H9 (cell line): ENCODE measurements at regions not wholly inside any gene's neighbourhood (a gene's known extent, or its start where the extent isn't known, plus 50 kb on each side); places are given as distances from the start of the nearest gene placed in this dataset.

Experiments used
- DNase-seq: peaks from one replicate; pipeline ENCODE4 v3.0.0-alpha.2; 2017
- H2AFZ ChIP-seq: one replicate; pipeline ENCODE4 v1.6.1; 2013; ENCODE audit warnings: mild to moderate bottlenecking, low read length, control low read depth, moderate library complexity
- H2AK5ac ChIP-seq: 2 replicates; pipeline ENCODE4 v1.6.1; 2013; ENCODE audit warnings: low read length, control low read depth, mixed read lengths; ENCODE audit not compliant: insufficient read length
- H2BK120ac ChIP-seq: one replicate; pipeline ENCODE4 v1.6.1; 2013; ENCODE audit warnings: low read depth, mild to moderate bottlenecking, low read length, control low read depth, inconsistent platforms; ENCODE audit not compliant: poor library complexity, severe bottlenecking
- H2BK12ac ChIP-seq: 2 replicates; pipeline ENCODE4 v1.6.1; 2013; ENCODE audit warnings: low read length, control low read depth, mixed read lengths, low read depth; ENCODE audit not compliant: insufficient read length
- H2BK15ac ChIP-seq: 2 replicates; pipeline ENCODE4 v1.6.1; 2013; ENCODE audit warnings: low read depth, low read length, control low read depth
- H2BK20ac ChIP-seq: one replicate; pipeline ENCODE4 v1.6.1; 2013; ENCODE audit warnings: low read depth, mild to moderate bottlenecking, low read length, control low read depth, inconsistent platforms; ENCODE audit not compliant: poor library complexity, severe bottlenecking
- H2BK5ac ChIP-seq: 2 replicates; pipeline ENCODE4 v1.6.1; 2013; ENCODE audit warnings: low read length, control low read depth, mixed read lengths; ENCODE audit not compliant: insufficient read length
- H3K14ac ChIP-seq: 2 replicates; pipeline ENCODE4 v1.6.1; 2013; ENCODE audit warnings: low read length, control low read depth; ENCODE audit not compliant: insufficient read depth
- H3K18ac ChIP-seq: 2 replicates; pipeline ENCODE4 v1.6.1; 2013; ENCODE audit warnings: low read depth, mild to moderate bottlenecking, mixed read lengths, low read length, control low read depth; ENCODE audit not compliant: insufficient read length
- H3K23ac ChIP-seq: 2 replicates; pipeline ENCODE4 v1.6.1; 2013; ENCODE audit warnings: low read length, control low read depth, mixed read lengths, low read depth; ENCODE audit not compliant: insufficient read length
- H3K23me2 ChIP-seq: 2 replicates; pipeline ENCODE4 v1.6.1; 2013; ENCODE audit warnings: low read depth, mild to moderate bottlenecking, mixed read lengths, low read length, control low read depth; ENCODE audit not compliant: insufficient read length, poor library complexity, severe bottlenecking
- H3K27ac ChIP-seq: 2 replicates; pipeline ENCODE4 v1.5.1; 2013; ENCODE audit warnings: low read length, control low read depth, mixed read lengths, low read depth; ENCODE audit not compliant: insufficient read length
- H3K27me3 ChIP-seq: 2 replicates; pipeline ENCODE4 v1.6.1; 2013; ENCODE audit warnings: low read length, control low read depth, inconsistent platforms; ENCODE audit not compliant: insufficient read depth
- H3K4ac ChIP-seq: 2 replicates; pipeline ENCODE4 v1.6.1; 2013; ENCODE audit warnings: low read depth, mild to moderate bottlenecking, control low read depth, inconsistent platforms, low read length, moderate library complexity
- H3K4me1 ChIP-seq: 2 replicates; pipeline ENCODE4 v1.6.1; 2013; ENCODE audit warnings: low read length, control low read depth, inconsistent platforms; ENCODE audit not compliant: insufficient read depth
- H3K4me2 ChIP-seq: 2 replicates; pipeline ENCODE4 v1.6.1; 2013; ENCODE audit warnings: low read length, control low read depth, mixed read lengths; ENCODE audit not compliant: insufficient read length, insufficient read depth
- H3K56ac ChIP-seq: 2 replicates; pipeline ENCODE4 v1.6.1; 2013; ENCODE audit warnings: low read depth, mild to moderate bottlenecking, mixed read lengths, low read length, control low read depth; ENCODE audit not compliant: insufficient read length
- H3K79me1 ChIP-seq: 2 replicates; pipeline ENCODE4 v1.6.1; 2013; ENCODE audit warnings: low read depth, mild to moderate bottlenecking, moderate library complexity, low read length, control low read depth, inconsistent platforms; ENCODE audit not compliant: insufficient read depth, poor library complexity, severe bottlenecking
- H3K79me2 ChIP-seq: 2 replicates; pipeline ENCODE4 v1.6.1; 2013; ENCODE audit warnings: low read length, control low read depth, inconsistent platforms; ENCODE audit not compliant: insufficient read depth
- H3K9ac ChIP-seq: 2 replicates; pipeline ENCODE4 v1.6.1; 2013; ENCODE audit warnings: low read length, control low read depth, mixed read lengths; ENCODE audit not compliant: insufficient read length; ENCODE audit errors: extremely low read depth
- H3K9me3 ChIP-seq: one replicate; pipeline ENCODE4 v1.6.1; 2013; ENCODE audit warnings: low read depth, low read length, inconsistent platforms; ENCODE audit not compliant: control insufficient read depth
- H3T11ph ChIP-seq: one replicate; pipeline ENCODE4 v1.6.1; 2013; ENCODE audit warnings: mild to moderate bottlenecking, low read length, control low read depth, inconsistent platforms
- H4K20me1 ChIP-seq: one replicate; pipeline ENCODE4 v1.6.1; 2013; ENCODE audit not compliant: control insufficient read depth, insufficient read length, insufficient read depth
- H4K5ac ChIP-seq: 2 replicates; pipeline ENCODE4 v1.6.1; 2013; ENCODE audit warnings: low read depth, mild to moderate bottlenecking, mixed read lengths, low read length, control low read depth; ENCODE audit not compliant: insufficient read length
- H4K8ac ChIP-seq: replicated peaks from 2 replicates; pipeline ENCODE4 v1.6.1; 2013; ENCODE audit warnings: low read length, control low read depth, mixed read lengths, low read depth; ENCODE audit not compliant: insufficient read length
- H4K91ac ChIP-seq: 2 replicates; pipeline ENCODE4 v1.6.1; 2013; ENCODE audit warnings: low read depth, mild to moderate bottlenecking, moderate library complexity, mixed read lengths, low read length, control low read depth; ENCODE audit not compliant: insufficient read length
- H3K27ac Mint-ChIP-seq, 3 experiments: 2 replicates in 2 of 3; 3 replicates in 1 of 3; pipeline ENCODE4 v1.8.0; 2020 to 2021; ENCODE audit warnings: mixed read lengths in 3 of 3, mild to moderate bottlenecking in 1 of 3, moderate library complexity in 1 of 3
- H3K27me3 Mint-ChIP-seq: 2 replicates; pipeline ENCODE4 v1.8.0; 2021; ENCODE audit warnings: low read depth, mild to moderate bottlenecking, moderate library complexity, mixed read lengths
- H3K36me3 Mint-ChIP-seq, 3 experiments: 2 replicates in 2 of 3; 3 replicates in 1 of 3; pipeline ENCODE4 v1.8.0; 2020 to 2021; ENCODE audit warnings: low read depth in 3 of 3, mixed read lengths in 3 of 3; ENCODE audit not compliant: insufficient read depth in 1 of 3
- H3K4me1 Mint-ChIP-seq, 2 experiments: 2 replicates each; pipeline ENCODE4 v1.8.0; 2020; ENCODE audit warnings: mixed read lengths in 2 of 2
- H3K4me3 Mint-ChIP-seq, 2 experiments: 2 replicates in 1 of 2; 3 replicates in 1 of 2; pipeline ENCODE4 v1.8.0; 2020 to 2021; ENCODE audit warnings: mild to moderate bottlenecking in 2 of 2, mixed read lengths in 2 of 2, moderate library complexity in 1 of 2
- H3K9me3 Mint-ChIP-seq, 2 experiments: 2 replicates in 1 of 2; 3 replicates in 1 of 2; pipeline ENCODE4 v1.8.0; 2020; ENCODE audit warnings: mild to moderate bottlenecking in 2 of 2, mixed read lengths in 2 of 2, moderate library complexity in 1 of 2
- WGBS: extraction: QIAGEN DNeasy Blood & Tissue Kit; methylation state at CpG from one replicate; pipeline ENCODE4 v1.1.7; 2013; ENCODE audit warnings: missing lambda C conversion rate, low lambda C conversion rate, mixed read lengths; ENCODE audit not compliant: insufficient read length; ENCODE audit errors: extremely low coverage; 5-methylcytosine and 5-hydroxymethylcytosine counted together
- TF ChIP-seq, protein P1 (sequence below): fragments of 200-600 bp; sonication (generic); conservative IDR thresholded peaks from 3 replicates; pipeline ENCODE4 v1.8.0; 2021; ENCODE audit warnings: antibody characterized with exemption, mild to moderate bottlenecking

DNA sequence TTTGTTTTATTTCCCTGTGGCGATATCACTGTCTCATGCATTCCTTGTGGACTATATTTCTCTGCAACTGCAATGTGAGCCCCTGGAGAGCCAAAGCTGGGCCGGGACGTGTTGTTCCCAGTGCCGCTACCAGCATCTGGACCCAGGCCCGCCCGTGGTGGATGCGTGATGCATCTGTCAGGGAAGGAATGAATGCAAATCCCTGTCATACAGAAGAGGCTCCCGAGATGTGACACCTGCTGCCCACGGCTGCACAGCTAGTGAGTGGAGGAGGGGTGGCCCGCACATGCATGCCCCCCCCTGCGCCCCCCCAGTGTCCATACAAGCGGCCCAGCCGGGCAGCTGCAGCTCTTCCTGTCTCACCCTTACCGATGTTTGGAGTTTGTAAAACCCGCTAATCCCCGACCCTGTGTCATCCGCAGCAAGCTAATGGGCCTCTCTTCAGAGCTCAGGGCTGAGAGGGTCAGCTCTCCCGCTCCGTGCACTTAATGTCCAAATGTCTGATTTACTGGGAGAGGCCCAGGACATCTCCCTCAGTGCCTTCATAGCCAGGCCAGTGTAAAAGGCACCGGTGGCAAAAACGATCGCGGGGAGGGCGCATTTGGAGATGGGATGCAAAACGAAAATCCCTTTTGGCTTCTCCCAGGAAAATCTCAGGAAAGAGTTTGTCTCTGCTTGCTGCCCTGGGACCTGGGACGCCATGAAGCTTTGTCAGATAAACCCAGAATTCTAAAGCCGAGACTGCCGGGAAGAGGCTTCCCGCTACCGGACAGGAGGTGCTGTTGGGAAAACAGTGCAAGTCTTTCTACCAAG is 91.8 kb downstream of the FOXL1 start:
- Histone ChIP-seq H3K4me2 (no peak overlapping the region), H3K4ac (no peak overlapping the region), H2AFZ (no peak overlapping the region), H3K56ac (no peak overlapping the region), H3K9me3 (no peaks in the 10 kb centered on the region), H4K5ac (no peak overlapping the region), H3K27me3 (no peaks in the 10 kb centered on the region; the same call in none of the 2 replicates), H2BK120ac (no peak overlapping the region), H3K79me1 (no peaks in the 10 kb centered on the region), H4K8ac (no peak overlapping the region), H2BK15ac (no peak overlapping the region), H3K14ac (no peak overlapping the region; the same call in 1 of the 2 replicates), H2BK5ac (no peak overlapping the region), H3K23me2 (no peaks in the 10 kb centered on the region), H3K27ac (no peak overlapping the region), H3K4me1 (peaks cover 4% of the 10 kb centered on the region; the same call in 1 of the 2 replicates), H2BK12ac (no peak overlapping the region), H3K79me2 (no peaks in the 10 kb centered on the region), H3K18ac (no peak overlapping the region), H2AK5ac (no peak overlapping the region), H4K91ac (no peak overlapping the region), H3T11ph (no peak overlapping the region), H3K9ac (no peak overlapping the region), H3K23ac (no peak overlapping the region), H2BK20ac (no peak overlapping the region), H4K20me1 (no peaks in the 10 kb centered on the region)
- Mint-ChIP-seq H3K27ac (peak overlapping the region in 1 of 3 experiments; percentile 36; a peak in 1 of 7 replicates), H3K36me3 (peaks cover 0 to 3% (median 0%) of the 10 kb centered on the region in 3 experiments; a peak in 1 of 7 replicates), H3K27me3 (peaks cover 9% of the 10 kb centered on the region), H3K9me3 (peaks cover 0 to 6% of the 10 kb centered on the region in 2 experiments; a peak in 4 of 5 replicates), H3K4me1 (peaks cover 26 to 29% of the 10 kb centered on the region in 2 experiments), H3K4me3 (peak overlapping the region in 1 of 2 experiments; percentile 18; a peak in 1 of 5 replicates)
- TF ChIP-seq, protein P1, sequence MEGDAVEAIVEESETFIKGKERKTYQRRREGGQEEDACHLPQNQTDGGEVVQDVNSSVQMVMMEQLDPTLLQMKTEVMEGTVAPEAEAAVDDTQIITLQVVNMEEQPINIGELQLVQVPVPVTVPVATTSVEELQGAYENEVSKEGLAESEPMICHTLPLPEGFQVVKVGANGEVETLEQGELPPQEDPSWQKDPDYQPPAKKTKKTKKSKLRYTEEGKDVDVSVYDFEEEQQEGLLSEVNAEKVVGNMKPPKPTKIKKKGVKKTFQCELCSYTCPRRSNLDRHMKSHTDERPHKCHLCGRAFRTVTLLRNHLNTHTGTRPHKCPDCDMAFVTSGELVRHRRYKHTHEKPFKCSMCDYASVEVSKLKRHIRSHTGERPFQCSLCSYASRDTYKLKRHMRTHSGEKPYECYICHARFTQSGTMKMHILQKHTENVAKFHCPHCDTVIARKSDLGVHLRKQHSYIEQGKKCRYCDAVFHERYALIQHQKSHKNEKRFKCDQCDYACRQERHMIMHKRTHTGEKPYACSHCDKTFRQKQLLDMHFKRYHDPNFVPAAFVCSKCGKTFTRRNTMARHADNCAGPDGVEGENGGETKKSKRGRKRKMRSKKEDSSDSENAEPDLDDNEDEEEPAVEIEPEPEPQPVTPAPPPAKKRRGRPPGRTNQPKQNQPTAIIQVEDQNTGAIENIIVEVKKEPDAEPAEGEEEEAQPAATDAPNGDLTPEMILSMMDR: no peak
- no peak for DNase-seq
- no CpG with 5 or more reads among the region's 30 CpGs for WGBS
